GM23248 (cell line): ENCODE measurements at regions not wholly inside any gene's neighbourhood (a gene's known extent, or its start where the extent isn't known, plus 50 kb on each side); places are given as distances from the start of the nearest gene placed in this dataset.
"Not testable (repeated sequence)": the region's sequence is repeated elsewhere in the genome, so short reads cannot be mapped to it uniquely, and the experiment has no call there.

Experiments
- DNase-seq: peaks from one replicate; pipeline ENCODE4 v3.0.0-alpha.2; 2015
- H2AFZ ChIP-seq: fragments of 200-600 bp; sonication (generic); 2 replicates; pipeline ENCODE4 v1.6.1; 2016; ENCODE audit warnings: antibody characterized with exemption
- H3F3A ChIP-seq: fragments of 200-600 bp; sonication (generic); 2 replicates; pipeline ENCODE4 v1.6.1; 2016; ENCODE audit warnings: mild to moderate bottlenecking, antibody characterized with exemption, mixed run types; ENCODE audit not compliant: insufficient read depth
- H3K27ac ChIP-seq: fragments of 200-600 bp; sonication (generic); 2 replicates; pipeline ENCODE4 v1.5.1; 2016; ENCODE audit warnings: mild to moderate bottlenecking
- H3K27me3 ChIP-seq: fragments of 200-600 bp; sonication (generic); replicated peaks from 2 replicates; pipeline ENCODE4 v1.6.1; 2016; ENCODE audit warnings: mild to moderate bottlenecking; ENCODE audit not compliant: insufficient read depth
- H3K36me3 ChIP-seq: fragments of 200-600 bp; sonication (generic); 2 replicates; pipeline ENCODE4 v1.6.1; 2016; ENCODE audit warnings: low read depth, mild to moderate bottlenecking
- H3K4me1 ChIP-seq: fragments of 200-600 bp; sonication (generic); 2 replicates; pipeline ENCODE4 v1.6.1; 2016; ENCODE audit warnings: mild to moderate bottlenecking; ENCODE audit not compliant: insufficient read depth
- H3K4me2 ChIP-seq: fragments of 200-600 bp; sonication (generic); one replicate; pipeline ENCODE4 v1.6.1; 2016; ENCODE audit warnings: mild to moderate bottlenecking; ENCODE audit not compliant: unreplicated experiment
- H3K4me3 ChIP-seq: fragments of 200-600 bp; sonication (generic); 2 replicates; pipeline ENCODE4 v1.5.1; 2016; ENCODE audit warnings: mild to moderate bottlenecking
- H3K79me2 ChIP-seq: fragments of 200-600 bp; sonication (generic); 2 replicates; pipeline ENCODE4 v1.6.1; 2016; ENCODE audit warnings: mild to moderate bottlenecking; ENCODE audit not compliant: insufficient read depth
- H3K9ac ChIP-seq: fragments of 200-600 bp; sonication (generic); 2 replicates; pipeline ENCODE4 v1.6.1; 2016; ENCODE audit warnings: mild to moderate bottlenecking
- H3K9me2 ChIP-seq: fragments of 200-600 bp; sonication (generic); 2 replicates; pipeline ENCODE4 v1.6.1; 2016; ENCODE audit warnings: mixed run types, mild to moderate bottlenecking, moderate library complexity; ENCODE audit not compliant: insufficient read depth
- H3K9me3 ChIP-seq: fragments of 200-600 bp; sonication (generic); one replicate; pipeline ENCODE4 v1.6.1; 2017; ENCODE audit warnings: low read depth
- H4K20me1 ChIP-seq: fragments of 200-600 bp; sonication (generic); 2 replicates; pipeline ENCODE4 v1.6.0; 2016; ENCODE audit not compliant: insufficient read depth
- EZH2 ChIP-seq: fragments of 200-600 bp; sonication (generic); IDR thresholded peaks from 2 replicates; pipeline ENCODE4 v1.6.1; 2018; ENCODE audit warnings: antibody characterized with exemption, mild to moderate bottlenecking; ENCODE audit not compliant: insufficient read depth, poor library complexity, severe bottlenecking
- EZH2phosphoT487 ChIP-seq: fragments of 200-600 bp; sonication (generic); IDR thresholded peaks from 2 replicates; pipeline ENCODE4 v1.6.1; 2018; ENCODE audit warnings: antibody characterized with exemption, moderate library complexity, mild to moderate bottlenecking, low read depth; ENCODE audit not compliant: insufficient read depth
- WGBS, 2 experiments: methylation state at CpG; one replicate each; pipeline ENCODE4 v1.1.6; 2015 to 2017; ENCODE audit warnings: low lambda C conversion rate in 2 of 2, low coverage in 1 of 2; ENCODE audit errors: missing lambda C conversion rate in 2 of 2; 5-methylcytosine and 5-hydroxymethylcytosine counted together
- in situ Hi-C: fragments of 300-500 bp; cut with MboI; formaldehyde crosslinking; loops from 2 replicates; pipeline ENCODE4 v1.15.0; 2020

DNA sequence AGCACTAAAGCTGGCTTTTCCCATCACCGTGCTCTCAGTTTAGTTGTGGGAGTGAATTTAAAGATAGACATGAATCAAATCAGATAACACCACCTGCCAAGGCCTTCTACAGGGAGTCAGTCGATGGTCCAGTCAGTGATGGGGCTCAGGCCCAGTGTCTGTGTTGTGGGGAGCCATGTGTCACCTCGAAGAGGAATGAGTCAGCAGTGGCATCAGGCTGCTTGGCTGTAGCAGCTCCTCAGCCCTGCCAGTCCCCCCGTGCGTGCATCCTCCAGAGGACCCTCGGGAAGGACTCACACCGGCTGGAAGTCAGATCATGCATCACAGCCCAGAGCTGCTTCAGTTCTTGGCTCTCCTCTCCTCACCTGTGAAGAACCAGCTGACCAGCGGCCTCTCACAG lies 420.4 kb upstream of the RAB6C start:
- no peaks in the 10 kb centered on the region for H3K27me3 ChIP-seq
- H3K9ac ChIP-seq, result no peak overlapping the region
- TF ChIP-seq EZH2 (no peak), EZH2phosphoT487 (no peak)
- H3K4me2 ChIP-seq, result no peak overlapping the region
- H3K4me3 ChIP-seq, result no peak overlapping the region
- no peak overlapping the region for H3K27ac ChIP-seq
- in situ Hi-C loops, result no loop called here
- H4K20me1 ChIP-seq, result no peaks in the 10 kb centered on the region
- H2AFZ ChIP-seq, result no peak overlapping the region
- WGBS, 2 experiments, result 21 to 24% methylated on average over 8 of the region's 8 CpGs
- H3K79me2 ChIP-seq, result no peaks in the 10 kb centered on the region
- DNase-seq, result no peak
- no peaks in the 10 kb centered on the region for H3K4me1 ChIP-seq
- no peaks in the 10 kb centered on the region for H3K9me2 ChIP-seq
- H3F3A ChIP-seq, result no peaks in the 10 kb centered on the region
- no peaks in the 10 kb centered on the region for H3K36me3 ChIP-seq
- no peaks in the 10 kb centered on the region for H3K9me3 ChIP-seq

DNA sequence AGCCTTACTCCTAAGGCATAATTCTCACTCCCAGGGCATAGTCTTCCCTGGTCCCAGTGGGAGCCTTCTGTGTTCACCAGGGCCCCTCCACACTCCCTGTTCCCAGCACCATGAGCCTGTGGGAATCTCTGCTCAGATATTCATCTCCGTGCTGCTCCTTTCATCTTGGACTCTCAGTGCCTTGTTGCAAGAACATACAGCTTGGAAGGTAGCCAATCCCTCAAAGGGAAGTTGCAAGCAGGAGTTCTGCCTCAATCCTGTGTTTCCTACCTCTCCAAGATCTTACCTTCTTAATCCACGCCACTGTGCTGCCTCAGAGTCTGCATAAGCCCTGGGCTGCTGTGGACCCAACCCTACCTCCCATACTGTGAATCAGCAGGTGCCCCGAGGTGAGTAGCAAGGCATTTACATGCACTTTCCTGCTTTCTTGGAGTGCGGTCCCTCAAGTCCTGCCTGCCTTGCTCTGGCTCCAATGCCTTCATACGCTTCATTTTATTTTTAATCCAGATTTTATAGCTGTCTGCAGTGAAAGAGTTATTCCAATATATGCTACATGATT lies 413.8 kb upstream of the RAB6C start:
- Histone ChIP-seq H3K4me3 (no peak overlapping the region), H3K9ac (no peak overlapping the region), H3K9me3 (no peaks in the 10 kb centered on the region), H3K27ac (no peak overlapping the region), H3K36me3 (no peaks in the 10 kb centered on the region), H3K27me3 (no peaks in the 10 kb centered on the region), H3K4me1 (no peaks in the 10 kb centered on the region), H3K9me2 (no peaks in the 10 kb centered on the region), H3K79me2 (no peaks in the 10 kb centered on the region), H2AFZ (no peak overlapping the region), H4K20me1 (no peaks in the 10 kb centered on the region), H3K4me2 (no peak overlapping the region), H3F3A (no peaks in the 10 kb centered on the region)
- in situ Hi-C loops, result no loop called here
- TF ChIP-seq EZH2 (no peak), EZH2phosphoT487 (no peak)
- DNase-seq, result no peak
- 8 to 15% methylated on average over 5 of the region's 5 CpGs for WGBS, 2 experiments

DNA sequence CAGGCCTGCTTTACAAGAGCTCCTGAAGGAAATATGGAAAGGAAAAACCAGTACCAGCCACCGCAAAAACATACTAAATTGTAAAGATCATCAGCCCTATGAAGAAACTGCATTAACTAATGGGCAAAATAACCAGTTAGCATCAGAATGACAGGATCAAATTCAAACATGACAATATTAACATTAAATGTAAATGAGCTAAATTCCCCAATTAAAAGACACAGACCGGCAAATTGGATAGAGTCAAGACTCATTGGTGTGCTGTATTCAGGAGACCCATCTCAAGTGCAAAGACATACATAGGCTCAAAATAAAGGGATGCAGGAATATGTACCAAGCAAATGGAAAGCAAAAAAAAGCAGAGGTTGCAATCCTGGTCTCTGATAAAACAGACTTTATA lies 408.7 kb upstream of the RAB6C start:
- H3K4me1 ChIP-seq, H3K27ac ChIP-seq, H3K9me2 ChIP-seq, H3K4me3 ChIP-seq, DNase-seq, H2AFZ ChIP-seq, H3K9ac ChIP-seq, H4K20me1 ChIP-seq, H3K36me3 ChIP-seq, H3K4me2 ChIP-seq, in situ Hi-C loops, H3K79me2 ChIP-seq, H3K9me3 ChIP-seq, H3K27me3 ChIP-seq, H3F3A ChIP-seq: not testable (repeated sequence)
- WGBS, 2 experiments, result 45 to 61% methylated on average over 2 of the region's 2 CpGs

DNA sequence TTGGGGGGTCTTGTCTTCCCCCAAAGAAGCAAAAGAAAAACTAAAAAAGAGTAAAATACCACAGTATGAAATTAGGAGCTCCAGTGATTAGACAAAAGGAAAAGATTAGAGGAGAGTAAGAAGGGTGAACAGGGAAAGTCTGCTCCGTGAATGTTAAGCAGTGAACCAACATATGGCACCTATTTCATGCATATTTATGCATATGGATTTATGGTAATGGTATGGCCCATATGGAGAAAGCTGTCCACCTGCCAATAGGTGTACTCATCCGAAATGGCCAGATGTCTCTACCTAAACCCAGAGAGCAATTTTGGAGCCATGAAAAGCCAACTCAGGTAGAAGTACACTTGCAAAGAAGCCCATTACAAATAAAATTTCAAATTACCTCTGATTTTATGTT lies 404.0 kb upstream of the RAB6C start:
- in situ Hi-C loops, result no loop called here
- Histone ChIP-seq H2AFZ (no peak overlapping the region), H3K4me2 (no peak overlapping the region), H3K36me3 (no peaks in the 10 kb centered on the region), H3K4me3 (no peak overlapping the region), H3F3A (no peaks in the 10 kb centered on the region), H3K27ac (no peak overlapping the region), H3K9ac (no peak overlapping the region), H3K9me3 (no peaks in the 10 kb centered on the region), H3K9me2 (no peaks in the 10 kb centered on the region), H4K20me1 (no peaks in the 10 kb centered on the region), H3K4me1 (no peaks in the 10 kb centered on the region), H3K27me3 (no peaks in the 10 kb centered on the region), H3K79me2 (no peaks in the 10 kb centered on the region)
- WGBS, 2 experiments, result 10 to 17% methylated on average over 2 of the region's 2 CpGs
- DNase-seq, result no peak
- no peak for TF ChIP-seq EZH2

DNA sequence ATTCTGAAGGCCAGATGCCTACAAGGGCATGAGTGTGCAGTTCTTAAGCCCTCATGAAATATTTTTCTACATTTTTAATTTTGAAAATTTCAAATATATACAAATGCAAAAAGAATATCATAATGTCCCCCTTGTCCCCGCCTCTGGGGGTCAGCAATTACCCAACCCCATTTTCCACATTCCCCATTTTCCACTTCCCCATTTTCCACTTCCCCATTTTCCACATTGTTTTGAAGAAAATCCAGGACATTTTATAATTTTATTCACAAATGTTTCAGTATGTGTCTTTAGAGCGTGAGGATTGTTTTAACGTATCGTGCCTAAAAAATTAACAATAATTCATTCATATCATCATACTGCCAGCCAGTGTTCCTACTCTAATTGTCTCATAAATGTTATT lies 403.6 kb upstream of the RAB6C start:
- Histone ChIP-seq H3K79me2 (no peaks in the 10 kb centered on the region), H3K4me1 (no peaks in the 10 kb centered on the region), H3K27me3 (no peaks in the 10 kb centered on the region), H3K9me3 (no peaks in the 10 kb centered on the region), H2AFZ (no peak overlapping the region), H3K9me2 (no peaks in the 10 kb centered on the region), H3K4me3 (no peak overlapping the region), H3K27ac (no peak overlapping the region), H4K20me1 (no peaks in the 10 kb centered on the region), H3K36me3 (no peaks in the 10 kb centered on the region), H3K4me2 (no peak overlapping the region), H3K9ac (no peak overlapping the region), H3F3A (no peaks in the 10 kb centered on the region)
- WGBS, 2 experiments, result 24 to 27% methylated on average over 4 of the region's 4 CpGs
- DNase-seq, result no peak
- in situ Hi-C loops, result no loop called here
- no peak for TF ChIP-seq EZH2phosphoT487
